Uterus (tissue), 2 donors: ENCODE measurements at regions not wholly inside any gene's neighbourhood (a gene's known extent, or its start where the extent isn't known, plus 50 kb on each side); places are given as distances from the start of the nearest gene placed in this dataset.

Experiments used
- CTCF ChIP-seq, 4 experiments: fragments of 200-600 bp in 2 of 4; fragments of 450-650 bp in 2 of 4; sonication (generic) in 2 of 4; IDR thresholded peaks; one replicate each; pipeline ENCODE4 v1.5.1; 2016 to 2019; ENCODE audit warnings: antibody characterized with exemption in 4 of 4, mild to moderate bottlenecking in 2 of 4, moderate library complexity in 1 of 4
- POLR2A ChIP-seq, 2 donors: fragments of 450-650 bp; IDR thresholded peaks; one replicate each; pipeline ENCODE4 v1.6.1; 2016; ENCODE audit warnings: antibody characterized with exemption in 2 of 2, mild to moderate bottlenecking in 1 of 2, moderate library complexity in 1 of 2

- no peak for TF ChIP-seq CTCF (IDR thresholded peaks at IDR 0.05)
- no peak for TF ChIP-seq POLR2A (IDR thresholded peaks at IDR 0.05)
Observed at GRCh38 chr6:163960128-163960527, 545.6 kb downstream of the QKI start.
